Mammary epithelial cell (primary cell): ENCODE measurements at regions not wholly inside any gene's neighbourhood (a gene's known extent, or its start where the extent isn't known, plus 50 kb on each side); places are given as distances from the start of the nearest gene placed in this dataset.

Experiments
- EZH2 ChIP-seq: IDR thresholded peaks from 2 replicates; pipeline ENCODE4 v1.6.1; 2012; ENCODE audit warnings: low read length, inconsistent platforms, borderline replicate concordance
- TF ChIP-seq, protein P1 (sequence below), 2 donors: IDR thresholded peaks in 1 of 2; conservative IDR thresholded peaks in 1 of 2; 2 replicates each; pipeline ENCODE4 v1.5.1; 2011 to 2012; ENCODE audit warnings: inconsistent platforms in 2 of 2, low read length in 2 of 2, mild to moderate bottlenecking in 2 of 2, control low read depth in 1 of 2, low read depth in 1 of 2; ENCODE audit not compliant: insufficient read depth in 1 of 2; ENCODE audit errors: extremely low read depth in 1 of 2

DNA sequence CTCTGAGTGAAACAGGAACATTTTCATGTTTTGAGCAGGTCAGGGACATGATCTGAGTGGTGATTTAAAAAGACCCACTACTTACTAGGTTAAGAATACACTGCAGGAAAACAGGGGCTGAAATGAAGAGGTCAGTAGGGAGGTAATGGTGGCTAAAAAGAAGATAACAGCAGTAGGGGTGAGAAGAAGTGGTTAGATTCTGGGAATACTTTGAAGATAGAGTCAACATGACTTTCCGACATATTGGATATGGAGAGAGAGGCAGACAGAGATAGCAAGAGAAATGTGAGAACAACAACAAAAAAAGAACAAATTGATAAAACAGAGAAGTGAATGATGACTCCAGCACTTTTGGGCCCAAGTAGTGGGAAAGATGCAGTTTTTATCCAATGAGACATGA is 168.0 kb downstream of the ALX1 start:
- TF ChIP-seq, protein P1, sequence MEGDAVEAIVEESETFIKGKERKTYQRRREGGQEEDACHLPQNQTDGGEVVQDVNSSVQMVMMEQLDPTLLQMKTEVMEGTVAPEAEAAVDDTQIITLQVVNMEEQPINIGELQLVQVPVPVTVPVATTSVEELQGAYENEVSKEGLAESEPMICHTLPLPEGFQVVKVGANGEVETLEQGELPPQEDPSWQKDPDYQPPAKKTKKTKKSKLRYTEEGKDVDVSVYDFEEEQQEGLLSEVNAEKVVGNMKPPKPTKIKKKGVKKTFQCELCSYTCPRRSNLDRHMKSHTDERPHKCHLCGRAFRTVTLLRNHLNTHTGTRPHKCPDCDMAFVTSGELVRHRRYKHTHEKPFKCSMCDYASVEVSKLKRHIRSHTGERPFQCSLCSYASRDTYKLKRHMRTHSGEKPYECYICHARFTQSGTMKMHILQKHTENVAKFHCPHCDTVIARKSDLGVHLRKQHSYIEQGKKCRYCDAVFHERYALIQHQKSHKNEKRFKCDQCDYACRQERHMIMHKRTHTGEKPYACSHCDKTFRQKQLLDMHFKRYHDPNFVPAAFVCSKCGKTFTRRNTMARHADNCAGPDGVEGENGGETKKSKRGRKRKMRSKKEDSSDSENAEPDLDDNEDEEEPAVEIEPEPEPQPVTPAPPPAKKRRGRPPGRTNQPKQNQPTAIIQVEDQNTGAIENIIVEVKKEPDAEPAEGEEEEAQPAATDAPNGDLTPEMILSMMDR (conservative IDR thresholded peaks at IDR 0.05 in 1 of 2, IDR thresholded peaks at IDR 0.05 in 1 of 2; ENCODE audit: extremely low read depth in 1 of 2, insufficient read depth in 1 of 2, low read depth in 1 of 2, low read length in 2 of 2): no peak
- no peak for TF ChIP-seq EZH2
